Ishikawa (cell line): ENCODE measurements at regions not wholly inside any gene's neighbourhood (a gene's known extent, or its start where the extent isn't known, plus 50 kb on each side); places are given as distances from the start of the nearest gene placed in this dataset.

ENCODE experiments used
- FOXM1 ChIP-seq: IDR thresholded peaks from 2 replicates; pipeline ENCODE4 v1.6.1; 2012; ENCODE audit warnings: low read depth, borderline replicate concordance
- RAD21 ChIP-seq: IDR thresholded peaks from 2 replicates; pipeline ENCODE4 v1.6.1; 2012; ENCODE audit warnings: low read depth
- TAF1 ChIP-seq: IDR thresholded peaks from 2 replicates; pipeline ENCODE4 v1.6.1; 2012; ENCODE audit warnings: low read depth, mild to moderate bottlenecking
- YY1 ChIP-seq: IDR thresholded peaks from 2 replicates; pipeline ENCODE4 v1.6.1; 2012; ENCODE audit warnings: low read depth

GRCh38 chr2:240301256-240301795, 134.1 kb upstream of the GPC1 start:
- no peak for TF ChIP-seq YY1
- no peak for TF ChIP-seq RAD21
- TF ChIP-seq FOXM1 = no peak
- TF ChIP-seq TAF1 = no peak
